CD4-positive, alpha-beta T cell (primary cell): ENCODE measurements at regions not wholly inside any gene's neighbourhood (a gene's known extent, or its start where the extent isn't known, plus 50 kb on each side); places are given as distances from the start of the nearest gene placed in this dataset.

Experiments used
- ATAC-seq: fragments of 200-7000 bp; cut with Tn5 transposase; one replicate; pipeline ENCODE4 v1.10.0; 2022; ENCODE audit warnings: mild to moderate bottlenecking; ENCODE audit not compliant: poor library complexity
- CTCF ChIA-PET: fragments of 350-600 bp; sonication (Branson Sonifier 250); formaldehyde crosslinking; loops from one replicate; lab custom pipeline; 2021; ENCODE audit warnings: antibody characterized with exemption, inconsistent platforms; lab: Charles Lee
- POLR2A ChIA-PET: fragments of 350-600 bp; sonication (Branson Sonifier 250); formaldehyde crosslinking; loops from one replicate; lab custom pipeline; 2021; ENCODE audit warnings: antibody characterized with exemption, inconsistent platforms; lab: Charles Lee
- DNase-seq, 14 experiments: peaks; one replicate each; pipeline ENCODE4 v3.0.0-alpha.2; 2013 to 2020; ENCODE audit warnings: mixed read lengths in 2 of 14
- H3K27ac ChIP-seq, 2 donors: one replicate each; pipeline versions ENCODE4 v1.5.1 to v1.7.0; 2013; ENCODE audit warnings: low read length in 2 of 2, low read depth in 1 of 2, mild to moderate bottlenecking in 1 of 2
- H3K27me3 ChIP-seq, 2 experiments: 1 replicate in 1 of 2; 2 replicates in 1 of 2; pipeline versions ENCODE4 v1.6.1 to v1.7.0; 2013; ENCODE audit warnings: low read length in 2 of 2, control low read depth in 1 of 2, mild to moderate bottlenecking in 1 of 2, moderate library complexity in 1 of 2; ENCODE audit not compliant: insufficient read depth in 2 of 2, control insufficient read depth in 1 of 2
- H3K36me3 ChIP-seq: one replicate; pipeline ENCODE4 v1.6.1; 2013; ENCODE audit warnings: low read length, control low read depth; ENCODE audit not compliant: insufficient read depth
- H3K4me1 ChIP-seq: one replicate; pipeline ENCODE4 v1.6.1; 2013; ENCODE audit warnings: low read length, control low read depth; ENCODE audit not compliant: insufficient read depth
- H3K4me3 ChIP-seq: one replicate; pipeline ENCODE4 v1.5.1; 2013; ENCODE audit warnings: mild to moderate bottlenecking, low read length, moderate library complexity
- H3K9me3 ChIP-seq, 2 experiments: 1 replicate in 1 of 2; 2 replicates in 1 of 2; pipeline versions ENCODE4 v1.6.1 to v1.7.0; 2013; ENCODE audit warnings: low read length in 2 of 2, mild to moderate bottlenecking in 2 of 2, control low read depth in 1 of 2, moderate library complexity in 1 of 2; ENCODE audit not compliant: control insufficient read depth in 1 of 2, insufficient read depth in 1 of 2
- H3K27ac Mint-ChIP-seq: one replicate; pipeline ENCODE4 v1.8.0; 2020; ENCODE audit warnings: mixed read lengths
- H3K27me3 Mint-ChIP-seq: one replicate; pipeline ENCODE4 v1.8.0; 2021; ENCODE audit warnings: mixed read lengths
- H3K36me3 Mint-ChIP-seq: one replicate; pipeline ENCODE4 v1.8.0; 2021; ENCODE audit warnings: low read depth, mixed read lengths
- H3K4me1 Mint-ChIP-seq: one replicate; pipeline ENCODE4 v1.8.0; 2021; ENCODE audit warnings: low read depth, mixed read lengths
- H3K4me3 Mint-ChIP-seq: one replicate; pipeline ENCODE4 v1.8.0; 2020; ENCODE audit warnings: mild to moderate bottlenecking, mixed read lengths
- H3K9me3 Mint-ChIP-seq: one replicate; pipeline ENCODE4 v1.8.0; 2020; ENCODE audit warnings: mixed read lengths
- CTCF ChIP-seq: fragments of 200-600 bp; IDR thresholded peaks from one replicate; pipeline ENCODE4 v1.8.0; 2022; ENCODE audit warnings: antibody characterized with exemption, mild to moderate bottlenecking
- intact Hi-C, 2 experiments: fragments of 100-400 bp; cut with DNase I in 1 of 2; cut with micrococcal nuclease in 1 of 2; formaldehyde crosslinking; loops; one replicate each; pipeline versions ENCODE4 v1.15.1 to v1.9.0; 2023 to 2025; cut with DNase I, micrococcal nuclease

- Histone ChIP-seq H3K4me3 (no peak overlapping the region), H3K27ac (no peak overlapping the region), H3K36me3 (no peaks in the 10 kb centered on the region), H3K27me3 (no peaks in the 10 kb centered on the region), H3K4me1 (no peaks in the 10 kb centered on the region), H3K9me3 (no peaks in the 10 kb centered on the region)
- ChIA-PET CTCF (no interaction called here), POLR2A (no interaction called here)
- DNase-seq: no peak
- Mint-ChIP-seq H3K9me3 (no peaks in the 10 kb centered on the region), H3K4me3 (no peak overlapping the region), H3K27ac (no peak overlapping the region), H3K36me3 (no peaks in the 10 kb centered on the region), H3K27me3 (no peaks in the 10 kb centered on the region), H3K4me1 (no peaks in the 10 kb centered on the region)
- no peak for ATAC-seq
- intact Hi-C loops: no loop called here
- no peak for TF ChIP-seq CTCF
Measured at GRCh38 chr6:97925504-97925903, 642.5 kb upstream of the MMS22L start.

GRCh38 chr6:97939440-97940168 is 656.6 kb upstream of the MMS22L start:
- no peak overlapping the region for H3K27ac ChIP-seq
- Mint-ChIP-seq H3K9me3 (no peaks in the 10 kb centered on the region), H3K27ac (no peak overlapping the region), H3K36me3 (no peaks in the 10 kb centered on the region), H3K4me3 (no peak overlapping the region), H3K27me3 (no peaks in the 10 kb centered on the region), H3K4me1 (no peaks in the 10 kb centered on the region)
- TF ChIP-seq CTCF: no peak
- H3K27me3 ChIP-seq: no peaks in the 10 kb centered on the region
- DNase-seq (no peak), ATAC-seq (no peak)
- intact Hi-C loops: no loop called here
- no peak overlapping the region for H3K4me3 ChIP-seq
- ChIA-PET POLR2A (no interaction called here), CTCF (interaction anchor here (0.6 kb wide), 1 partner anchor 52 kb away, joined by 6 read pairs; no protein-coding TSS in a partner anchor)
- no peaks in the 10 kb centered on the region for H3K36me3 ChIP-seq
- H3K9me3 ChIP-seq: peaks cover 0 to 3% of the 10 kb centered on the region in 2 experiments
- H3K4me1 ChIP-seq: no peaks in the 10 kb centered on the region

GRCh38 chr6:97947841-97948240 is 664.8 kb upstream of the MMS22L start:
- no peaks in the 10 kb centered on the region for H3K4me1 Mint-ChIP-seq
- no peak for TF ChIP-seq CTCF
- POLR2A ChIA-PET: no interaction called here
- no peaks in the 10 kb centered on the region for H3K27me3 Mint-ChIP-seq
- Histone ChIP-seq H3K4me1 (no peaks in the 10 kb centered on the region), H3K9me3 (peaks cover 0 to 4% of the 10 kb centered on the region in 2 experiments), H3K27ac (no peak overlapping the region), H3K4me3 (no peak overlapping the region), H3K36me3 (no peaks in the 10 kb centered on the region), H3K27me3 (no peaks in the 10 kb centered on the region)
- no peak for DNase-seq
- H3K9me3 Mint-ChIP-seq: peaks cover 3% of the 10 kb centered on the region
- intact Hi-C loops: no loop called here
- H3K4me3 Mint-ChIP-seq: no peak overlapping the region
- H3K36me3 Mint-ChIP-seq: no peaks in the 10 kb centered on the region
- CTCF ChIA-PET: no interaction called here
- H3K27ac Mint-ChIP-seq: no peak overlapping the region
- no peak for ATAC-seq
